ENCODE measurements at regions not wholly inside any gene's neighbourhood (a gene's known extent, or its start where the extent isn't known, plus 50 kb on each side); places are given as distances from the start of the nearest gene placed in this dataset.
"Not testable (repeated sequence)": the region's sequence is repeated elsewhere in the genome, so short reads cannot be mapped to it uniquely, and the experiment has no call there.

DNA sequence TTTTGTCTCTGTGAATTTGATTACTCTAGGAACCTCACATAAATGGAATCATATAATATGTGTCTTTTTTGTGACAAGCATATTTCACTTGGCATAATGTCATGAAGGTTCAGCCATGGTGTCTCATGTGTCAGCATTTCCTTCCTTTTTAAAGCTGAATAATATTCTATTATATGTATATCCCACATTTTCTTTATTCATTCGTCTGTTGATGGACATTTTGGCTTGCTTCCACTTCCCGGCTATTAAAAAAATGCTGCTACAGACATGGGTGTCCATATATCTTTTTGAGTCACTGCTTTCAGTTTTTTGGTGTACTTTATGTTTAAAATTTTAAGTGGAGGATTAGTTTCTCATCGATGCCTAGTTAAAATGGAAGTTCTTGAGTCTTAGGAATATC lies 59.8 kb upstream of the C5orf63 start:
- DNase-seq: no peak

DNA sequence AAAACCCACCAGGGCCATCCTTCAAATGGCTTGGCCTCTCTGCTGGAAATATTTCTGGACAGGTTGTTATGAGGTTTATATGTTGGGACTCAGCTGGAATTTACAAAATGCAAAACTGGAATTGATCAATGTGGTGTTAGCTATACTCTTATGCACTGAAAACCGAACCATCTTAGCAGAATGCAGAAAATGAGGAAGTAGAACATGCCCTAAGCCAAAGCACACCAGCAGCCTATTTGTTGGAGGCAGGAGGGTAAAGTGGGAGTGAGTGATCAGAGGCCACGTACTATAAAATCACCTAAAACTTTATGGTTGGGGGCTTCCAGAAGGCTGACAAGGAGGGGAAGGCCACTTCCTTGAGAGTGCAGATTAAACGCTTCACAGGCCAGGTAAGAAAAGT lies 63.6 kb upstream of the C5orf63 start:
- DNase-seq: no peak

DNA sequence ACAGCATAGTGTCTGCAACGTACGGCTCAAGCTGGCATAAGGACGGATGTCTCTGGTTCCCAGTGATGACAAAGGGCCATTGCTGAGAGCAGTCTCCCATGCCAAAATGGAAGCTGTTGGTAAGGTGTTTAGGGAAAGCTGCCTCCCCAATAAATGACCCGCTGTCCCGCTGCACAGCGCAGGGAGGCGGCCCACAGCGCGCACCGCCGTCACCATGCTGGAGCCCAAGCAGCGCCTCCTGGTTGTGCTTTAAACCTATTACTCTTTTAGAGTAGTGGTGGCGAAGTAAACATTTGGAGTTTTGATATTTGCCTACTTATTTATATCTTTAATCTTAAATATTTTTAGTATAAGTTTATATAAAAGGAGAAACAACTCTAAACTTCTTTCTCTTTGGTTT lies 70.4 kb upstream of the C5orf63 start:
- DNase-seq: no peak

DNA sequence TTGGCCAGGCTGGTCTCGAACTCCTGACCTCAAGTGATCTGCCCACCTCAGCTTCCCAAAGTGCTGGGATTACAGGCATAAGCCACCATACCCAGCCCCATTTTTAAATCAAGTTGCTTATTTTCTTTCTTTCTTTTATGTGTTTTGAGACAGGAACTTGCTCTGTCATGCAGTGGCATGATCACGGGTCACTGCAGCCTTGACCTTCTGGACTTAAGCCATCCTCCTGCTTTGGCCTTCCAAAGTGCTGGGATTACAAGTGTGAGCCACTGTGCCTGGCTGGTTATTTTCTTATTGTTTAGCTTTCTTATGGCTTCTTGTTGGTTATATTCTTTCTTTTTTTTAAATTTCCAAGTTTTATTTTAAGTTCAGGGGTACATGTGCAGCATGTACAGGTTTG lies 79.7 kb upstream of the C5orf63 start:
- no peak for DNase-seq

DNA sequence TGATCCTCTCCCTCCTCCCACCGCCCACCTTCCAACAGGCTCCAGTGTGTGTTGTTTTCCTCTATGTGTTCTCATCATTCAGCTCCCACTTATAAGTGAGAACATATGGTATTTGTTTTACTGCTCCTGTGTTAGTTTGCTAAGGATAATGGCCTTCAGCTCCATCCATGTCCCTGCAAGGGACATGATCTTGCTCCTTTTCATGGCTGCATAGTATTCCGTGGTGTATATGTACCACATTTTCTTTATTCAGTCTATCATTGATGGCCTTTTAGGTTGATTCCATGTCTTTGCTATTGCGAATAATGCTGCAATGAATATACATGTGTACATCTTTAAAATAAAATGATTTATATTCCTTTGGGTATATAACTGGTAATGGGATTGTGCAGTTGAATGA lies 80.2 kb upstream of the C5orf63 start:
- DNase-seq: no peak

DNA sequence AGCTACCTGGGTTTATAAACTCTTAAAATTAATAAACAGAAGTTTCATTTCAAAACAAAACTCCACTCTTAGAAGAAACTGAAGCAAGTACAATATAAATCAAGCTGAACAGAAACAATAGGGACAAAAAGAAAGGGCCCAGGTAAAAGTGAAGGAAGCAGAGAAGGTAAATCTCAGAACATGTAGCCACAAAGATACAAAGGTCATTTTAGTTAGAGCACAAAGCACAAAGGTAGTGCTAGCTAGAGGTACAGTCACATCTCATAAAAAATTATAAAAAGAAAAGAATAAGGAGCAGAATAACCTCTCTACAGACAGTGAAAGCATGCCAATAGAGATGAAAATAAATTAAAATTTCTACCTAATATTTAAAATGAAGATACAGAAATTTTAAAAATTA lies 90.4 kb upstream of the C5orf63 start:
- no peak for DNase-seq

DNA sequence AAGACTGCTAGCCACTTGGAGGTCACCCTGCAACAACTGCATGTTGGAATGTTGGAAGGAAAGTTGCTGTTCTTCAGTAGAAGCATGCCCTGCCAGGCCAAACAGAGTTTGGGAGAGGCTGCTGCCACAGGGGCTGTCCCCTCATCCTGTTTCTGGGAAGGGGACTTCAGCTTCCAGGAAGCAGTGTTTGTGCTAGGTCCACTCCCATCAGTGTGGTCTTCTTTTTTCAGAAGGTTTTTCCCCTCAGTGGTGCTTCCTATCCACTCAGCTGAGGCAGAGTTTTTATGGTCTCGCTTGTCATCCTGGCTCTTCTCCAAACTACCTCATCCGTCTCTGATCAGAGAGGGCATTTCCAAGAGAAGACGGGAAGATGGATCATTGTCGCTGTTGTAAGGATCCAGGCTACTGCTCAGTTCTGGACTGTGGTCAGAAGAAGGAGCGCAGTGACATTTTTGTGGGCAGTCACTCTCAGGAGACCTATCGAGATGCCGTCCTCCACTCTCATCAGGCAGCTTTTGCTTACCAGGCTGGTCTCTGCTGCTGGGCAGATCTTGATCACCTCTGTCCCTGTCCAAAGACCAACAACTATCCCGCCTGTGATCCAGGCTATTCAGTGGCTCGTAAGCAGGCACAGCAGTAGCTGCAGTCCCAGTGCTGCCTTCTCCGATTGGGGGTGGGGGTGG lies 97.8 kb upstream of the C5orf63 start:
- DNase-seq: no peak

DNA sequence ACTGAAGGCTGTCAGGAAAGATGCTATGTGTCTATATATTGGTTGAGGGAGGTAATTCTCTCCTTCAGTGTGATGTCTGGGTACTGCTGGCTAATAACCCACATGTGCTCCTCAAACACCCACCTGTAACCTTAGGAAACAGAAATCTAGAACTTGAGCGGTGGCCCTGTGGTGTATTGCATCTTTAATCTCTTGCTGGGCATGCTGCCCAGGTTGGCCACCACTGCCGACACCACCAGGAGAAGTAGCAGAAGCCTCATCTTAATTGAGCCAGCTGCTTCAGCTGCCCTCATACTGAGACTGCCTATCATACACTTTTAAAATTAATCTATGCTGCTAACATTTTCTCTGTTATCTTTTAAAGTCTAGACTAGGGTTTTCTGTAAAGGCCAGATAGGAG lies 103.5 kb upstream of the C5orf63 start:
- no peak for DNase-seq

DNA sequence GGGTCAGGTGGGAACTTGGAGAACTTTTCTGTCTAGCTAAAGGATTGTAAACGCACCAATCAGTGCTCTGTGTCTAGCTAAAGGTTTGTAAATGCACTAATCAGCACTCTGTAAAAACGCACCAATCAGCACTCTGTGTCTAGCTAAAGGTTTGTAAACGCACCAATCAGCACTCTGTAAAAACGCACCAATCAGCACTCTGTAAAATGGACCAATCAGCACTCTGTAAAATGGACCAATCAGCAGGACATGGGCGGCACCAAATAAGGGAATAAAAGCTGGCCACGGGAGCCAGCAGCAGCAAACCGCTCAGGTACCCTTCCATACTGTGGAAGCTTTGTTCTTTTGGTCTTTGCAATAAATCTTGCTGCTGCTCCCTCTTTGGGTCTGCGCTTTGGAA lies 108.0 kb upstream of the MEGF10 start:
- not testable (repeated sequence) for DNase-seq

DNA sequence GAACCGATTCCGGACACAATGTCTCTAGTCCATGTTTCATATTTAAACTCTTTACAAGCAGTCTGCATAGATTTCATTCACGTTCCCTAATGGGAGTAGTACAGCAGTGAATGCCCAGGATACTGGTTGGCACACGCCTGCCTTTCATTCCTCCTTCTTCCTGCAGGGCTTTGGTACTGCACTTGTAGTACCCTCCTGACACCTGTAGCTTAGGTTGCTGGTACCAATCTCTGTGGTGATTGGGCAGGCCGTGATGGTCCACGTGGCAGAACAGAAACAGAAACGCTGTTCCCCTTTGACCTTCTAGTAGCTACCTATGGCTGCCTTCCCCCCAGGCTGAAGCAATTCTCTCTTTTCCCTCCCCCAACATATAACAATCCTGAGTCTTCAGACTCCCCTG lies 107.3 kb upstream of the MEGF10 start:
- no peak for DNase-seq

DNA sequence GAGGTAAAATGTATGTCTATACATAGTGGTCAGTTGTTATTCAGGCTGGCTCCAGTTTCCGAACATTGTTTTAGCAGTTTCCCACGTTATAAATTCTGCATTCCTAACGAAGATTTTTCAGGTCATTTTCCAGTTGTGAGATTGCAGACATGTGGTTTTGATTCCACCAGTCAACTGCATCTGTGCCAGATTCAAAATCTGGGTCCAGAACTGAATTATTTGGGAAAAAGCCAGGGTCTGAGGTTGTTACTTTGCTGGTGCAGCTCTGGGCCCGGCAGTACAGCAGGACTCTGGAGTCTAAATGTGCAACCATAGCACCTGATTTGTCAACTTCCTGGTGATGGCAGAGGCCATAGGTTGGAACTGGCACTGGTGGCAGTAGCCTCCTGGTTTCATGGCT lies 105.7 kb upstream of the MEGF10 start:
- DNase-seq: no peak

DNA sequence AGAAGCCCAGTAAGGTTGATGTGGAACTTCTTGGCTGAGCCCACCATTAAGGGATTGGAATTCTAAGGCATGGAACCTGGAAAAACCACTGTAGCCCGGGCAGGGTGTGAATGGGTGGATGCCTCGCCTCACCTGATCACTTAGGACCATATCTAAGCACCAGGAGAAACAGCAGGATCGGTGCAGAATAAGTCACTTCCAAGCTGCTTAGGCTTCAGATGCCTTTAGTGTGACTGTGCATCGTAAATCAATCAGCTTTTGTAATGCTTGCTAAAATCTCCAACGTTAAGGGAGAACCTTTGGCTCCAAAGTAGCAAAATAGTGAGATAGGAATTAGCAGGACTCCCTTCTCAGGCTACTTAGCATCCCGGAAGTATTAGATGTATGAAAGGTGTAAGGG lies 103.9 kb upstream of the MEGF10 start:
- no peak for DNase-seq

DNA sequence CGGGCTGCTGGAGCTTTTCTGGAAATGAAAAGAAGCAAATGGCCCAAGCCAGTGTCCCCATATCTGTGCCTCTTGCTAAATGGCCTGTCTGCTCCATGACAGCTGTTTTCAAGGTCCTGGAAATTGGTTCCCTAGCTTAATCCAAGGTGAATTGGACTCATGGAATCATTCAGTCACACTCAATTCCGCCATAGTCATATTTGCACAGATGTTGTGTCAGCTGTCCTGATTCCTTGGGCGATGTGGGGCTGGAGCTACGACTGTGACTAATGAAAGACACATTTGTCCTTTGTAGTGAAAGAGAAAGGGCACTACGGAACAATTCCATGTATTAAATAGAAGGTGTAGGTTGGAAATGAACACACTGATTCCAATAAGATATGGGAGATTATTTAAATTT lies 102.9 kb upstream of the MEGF10 start:
- no peak for DNase-seq

DNA sequence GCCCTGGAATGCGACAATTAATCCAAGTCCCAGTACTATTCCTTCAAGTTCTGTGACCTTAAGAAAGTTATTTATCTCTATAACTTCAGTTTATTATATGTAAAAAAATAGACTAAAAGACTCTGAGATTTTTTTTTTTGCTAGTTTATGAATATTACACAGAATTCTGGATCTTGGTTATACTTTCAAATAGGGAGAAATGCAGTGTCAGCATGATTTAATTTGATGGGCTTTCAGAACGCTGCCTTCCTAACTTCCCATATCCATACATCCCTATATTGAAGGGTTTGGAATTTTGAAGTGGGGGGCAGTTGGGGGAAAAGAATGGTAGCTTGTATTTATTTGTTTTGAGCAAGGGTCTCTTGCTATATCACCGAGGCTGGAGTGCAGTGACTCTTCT lies 98.4 kb upstream of the MEGF10 start:
- no peak for DNase-seq

DNA sequence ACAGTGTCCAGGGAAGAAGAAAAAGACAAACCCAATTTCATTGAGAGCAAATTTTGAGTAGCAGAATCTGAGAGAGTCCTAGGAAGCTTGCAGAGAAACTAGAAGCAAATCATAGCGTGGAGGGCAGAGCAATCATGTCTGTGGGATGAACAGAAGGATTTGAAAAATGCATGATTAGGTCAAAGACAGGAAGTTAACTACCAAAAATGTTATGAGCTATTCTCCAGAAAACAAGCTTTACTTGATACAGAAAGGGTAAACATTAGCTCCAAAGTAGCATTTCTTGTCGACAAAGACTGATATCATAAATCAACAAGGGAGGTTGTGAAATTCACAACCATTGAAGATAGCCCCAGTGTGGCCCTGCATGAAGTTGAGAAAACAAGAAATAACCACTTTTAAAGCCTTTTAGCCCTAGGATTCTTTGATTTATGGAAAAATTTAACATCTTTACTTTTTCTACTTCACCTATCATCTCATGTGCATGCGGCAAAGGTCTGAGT lies 97.7 kb upstream of the MEGF10 start:
- DNase-seq: no peak

DNA sequence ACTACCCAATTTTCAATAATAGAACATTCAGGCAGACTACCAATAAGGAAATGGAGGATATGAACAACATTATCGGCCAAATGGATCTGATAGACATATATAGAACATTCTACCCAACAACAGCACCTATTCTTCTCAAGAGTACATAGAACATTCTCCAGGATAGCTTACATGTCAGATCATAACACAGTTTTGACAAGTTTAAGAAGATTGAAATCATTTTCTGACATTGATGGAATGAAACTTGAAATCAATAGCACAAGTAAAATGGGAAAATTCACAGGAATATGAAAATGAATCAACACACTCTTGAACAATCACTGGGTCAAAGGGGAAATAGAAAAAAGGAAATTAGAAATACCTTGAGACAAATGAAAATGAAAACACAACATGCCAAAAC lies 94.6 kb upstream of the MEGF10 start:
- DNase-seq: no peak

DNA sequence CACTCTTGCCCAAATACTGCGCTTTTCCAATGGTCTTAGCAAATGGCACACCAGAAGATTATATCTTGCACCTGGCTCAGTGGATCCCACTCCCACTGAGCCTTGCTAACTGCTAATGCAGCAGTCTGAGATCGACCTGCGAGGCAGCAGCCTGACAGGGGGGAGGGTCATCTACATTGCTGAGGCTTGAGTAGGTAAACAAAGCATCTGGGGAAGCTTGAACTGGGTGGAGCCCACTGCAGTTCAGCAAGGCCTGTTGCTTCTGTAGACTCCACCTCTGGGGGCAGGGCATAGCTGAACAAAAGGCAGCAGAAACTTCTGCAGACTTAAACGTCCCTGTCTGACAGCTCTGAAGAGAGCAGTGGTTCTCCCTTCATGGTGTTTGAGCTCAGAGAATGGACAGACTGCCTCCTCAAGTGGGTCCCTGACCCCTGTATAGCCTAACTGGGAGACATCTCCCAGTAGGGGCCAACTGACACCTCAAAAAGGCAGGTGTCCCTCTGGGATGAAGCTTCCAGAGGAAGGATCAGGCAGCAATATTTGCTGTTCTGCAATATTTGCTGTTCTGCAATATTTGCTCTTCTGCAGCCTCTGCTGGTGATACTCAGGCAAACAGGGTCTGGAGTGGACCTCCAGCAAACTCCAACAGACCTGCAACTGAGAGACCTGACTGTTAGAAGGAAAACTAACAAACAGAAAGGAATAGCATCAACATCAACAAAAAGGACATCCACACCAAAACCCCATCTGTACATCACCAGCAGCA lies 93.0 kb upstream of the MEGF10 start:
- peak; percentile 33 for DNase-seq

DNA sequence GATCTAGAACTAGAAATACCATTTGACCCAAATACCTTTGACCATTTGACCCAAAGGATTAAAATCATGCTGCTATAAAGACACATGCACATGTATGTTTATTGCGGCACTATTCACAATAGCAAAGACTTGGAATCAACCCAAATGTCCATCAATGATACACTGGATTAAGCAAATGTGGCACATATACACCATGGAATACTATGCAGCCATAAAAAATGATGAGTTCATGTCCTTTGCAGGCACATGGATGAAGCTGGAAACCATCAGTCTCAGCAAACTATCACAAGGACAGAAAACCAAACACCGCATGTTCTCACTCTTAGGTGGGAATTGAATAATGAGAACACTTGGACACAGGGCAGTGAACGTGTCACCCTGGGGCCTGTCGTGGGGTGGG lies 87.9 kb upstream of the MEGF10 start:
- DNase-seq: not testable (repeated sequence)

DNA sequence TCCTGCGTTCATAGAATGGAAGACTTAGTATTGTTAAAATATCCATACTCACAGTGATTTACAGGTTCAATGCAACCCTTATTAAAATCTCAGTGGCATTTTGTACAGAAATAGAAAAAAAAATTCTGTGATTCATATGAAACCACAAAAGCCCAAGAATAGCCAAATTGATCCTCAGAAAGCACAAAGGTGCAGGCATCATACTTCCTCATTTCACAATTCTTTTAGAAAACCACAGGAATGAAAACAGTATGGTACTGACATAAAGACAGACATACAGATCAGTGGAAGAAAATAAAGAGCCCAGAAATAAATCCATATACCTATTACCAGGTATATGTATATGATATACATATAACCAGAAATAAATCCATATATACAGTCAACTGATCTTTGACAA lies 86.8 kb upstream of the MEGF10 start:
- no peak for DNase-seq

DNA sequence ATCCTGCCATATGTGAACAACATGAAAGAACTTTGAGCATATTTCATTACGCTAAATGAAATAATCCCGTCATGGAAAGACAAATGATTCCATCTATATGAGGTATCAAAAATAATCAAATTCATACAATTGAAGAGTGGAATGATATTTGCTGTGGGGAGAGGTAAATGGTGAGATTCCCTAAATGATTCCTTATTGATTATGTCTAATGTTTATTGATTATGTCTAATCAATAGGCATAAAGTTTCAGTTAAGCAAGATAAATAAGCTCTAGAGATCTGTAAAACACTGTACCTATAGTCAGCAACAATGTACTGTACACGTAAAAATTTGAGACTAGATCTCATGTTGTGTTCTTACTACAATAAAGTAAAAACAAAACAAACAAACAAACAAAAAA lies 85.4 kb upstream of the MEGF10 start:
- DNase-seq: no peak

DNA sequence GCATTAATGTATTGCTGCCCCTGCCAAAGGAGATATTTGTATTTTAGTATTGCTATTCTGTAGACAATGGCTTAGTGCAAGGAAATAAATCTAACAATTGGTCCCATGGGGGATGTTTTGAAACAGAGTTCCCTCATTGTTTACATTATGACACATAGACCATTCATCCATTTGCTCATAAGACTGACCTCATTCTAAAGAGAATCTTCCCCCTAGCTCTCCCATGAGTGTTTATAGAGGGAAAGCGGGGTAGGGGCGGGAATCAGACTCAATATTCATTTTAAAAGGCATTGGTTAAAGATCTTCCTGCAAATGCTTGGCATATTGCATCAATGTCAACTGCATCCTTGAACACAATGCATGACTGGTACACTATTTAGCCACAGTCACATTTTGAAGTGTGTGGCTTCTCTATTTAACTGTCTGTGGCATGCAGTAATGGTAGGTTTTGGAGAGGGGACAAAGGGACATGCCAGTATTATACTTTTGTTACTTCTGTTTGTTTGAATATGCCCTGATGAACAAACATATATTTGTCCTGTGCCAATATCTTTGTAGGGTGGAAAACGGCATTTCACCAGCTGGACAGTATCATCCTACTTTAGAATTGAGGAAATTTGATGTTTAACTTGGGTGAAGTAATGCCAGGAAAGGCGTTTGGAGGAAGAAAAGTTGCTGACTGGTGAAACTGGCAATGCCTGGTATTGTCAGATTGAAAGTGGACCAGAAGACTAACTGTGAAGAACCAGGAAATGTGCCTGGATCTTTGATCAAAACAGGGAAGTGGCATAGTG lies 84.1 kb upstream of the MEGF10 start:
- DNase-seq: peak; percentile 15

DNA sequence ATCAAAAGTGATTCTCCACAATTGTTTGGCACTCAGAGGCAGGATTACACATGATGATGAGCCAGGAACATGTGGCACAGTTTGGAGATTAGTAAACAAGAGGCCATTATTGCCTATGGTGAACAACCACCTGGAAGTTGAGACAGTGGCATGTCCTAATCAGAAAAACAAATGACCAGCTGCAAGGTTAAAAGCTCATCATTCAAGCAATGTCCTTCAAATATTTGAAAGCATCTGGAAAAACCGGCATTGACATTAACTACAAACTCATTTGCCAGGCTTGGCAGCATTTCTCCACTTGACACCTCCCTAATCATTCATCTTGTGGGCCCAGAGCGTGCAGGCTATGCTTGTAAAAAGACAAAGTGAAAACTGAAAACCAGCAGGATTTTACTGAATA lies 80.6 kb upstream of the MEGF10 start:
- peak; percentile 48 for DNase-seq

DNA sequence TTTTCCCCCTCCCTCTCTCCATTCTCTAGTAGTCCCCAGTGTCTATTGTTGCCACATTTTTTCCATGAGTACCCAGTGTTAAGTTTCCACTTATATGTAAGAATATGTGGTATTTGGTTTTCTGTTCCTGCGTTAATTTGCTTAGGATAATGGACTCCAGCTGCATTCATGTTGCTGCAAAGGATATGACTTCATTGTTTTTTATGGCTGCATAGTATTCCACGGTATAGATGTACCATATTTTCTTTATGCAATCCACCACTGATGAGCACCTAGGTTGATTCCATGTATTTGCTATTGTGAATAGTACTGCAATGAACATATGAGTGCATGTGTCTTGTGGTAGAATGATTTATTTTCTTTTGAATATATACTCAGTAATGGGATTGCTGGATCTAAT lies 77.4 kb upstream of the MEGF10 start:
- DNase-seq: no peak

DNA sequence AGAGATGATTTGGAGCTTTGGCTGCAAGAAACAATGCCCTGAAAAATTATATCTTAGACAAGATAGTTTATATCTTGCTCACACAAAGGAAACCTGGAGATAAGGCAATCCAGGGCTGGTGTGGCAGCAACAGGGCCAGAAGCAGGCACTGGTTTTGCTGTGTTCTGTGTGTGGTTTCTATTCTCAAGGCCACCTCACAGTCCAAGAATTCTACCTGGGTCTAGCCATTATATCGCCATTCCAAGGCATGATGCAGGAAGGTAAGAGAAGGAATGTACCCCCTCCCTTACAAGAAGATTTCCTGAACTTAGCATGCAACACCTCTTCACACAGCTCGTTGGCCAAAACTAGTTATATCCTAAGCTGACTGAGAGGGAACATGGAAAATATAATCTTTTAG lies 74.5 kb upstream of the MEGF10 start:
- no peak for DNase-seq
